ENCODE measurements at regions not wholly inside any gene's neighbourhood (a gene's known extent, or its start where the extent isn't known, plus 50 kb on each side); places are given as distances from the start of the nearest gene placed in this dataset.

DNA sequence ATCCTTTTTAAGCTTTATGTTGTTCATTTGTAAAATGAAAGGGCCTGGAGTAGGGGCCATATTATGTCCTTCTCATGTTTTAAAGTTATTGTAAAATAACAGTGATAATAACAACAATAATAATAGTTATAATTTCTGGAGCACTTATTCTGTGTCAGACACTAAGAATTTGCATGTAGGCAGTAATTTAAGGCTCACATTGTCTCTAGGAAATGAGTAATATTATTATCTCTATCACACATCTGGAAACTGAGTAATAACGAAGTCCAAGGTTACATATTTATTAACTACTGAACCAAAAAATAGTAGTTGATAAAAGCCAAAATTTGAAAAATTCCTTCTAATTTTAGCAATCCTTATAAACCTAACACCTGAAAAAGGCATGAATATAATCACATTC lies 520.7 kb upstream of the PABPC4L start:
- DNase-seq (ENCODE audit: low read depth, low spot score) = no peak

- no peak for DNase-seq (ENCODE audit: low read depth, low spot score)
Observed at GRCh38 chr4:134720030-134720429, 518.4 kb upstream of the PABPC4L start.

GRCh38 chr4:134708616-134709015 lies 507.0 kb upstream of the PABPC4L start:
- DNase-seq (ENCODE audit: low read depth, low spot score) = no peak

DNA sequence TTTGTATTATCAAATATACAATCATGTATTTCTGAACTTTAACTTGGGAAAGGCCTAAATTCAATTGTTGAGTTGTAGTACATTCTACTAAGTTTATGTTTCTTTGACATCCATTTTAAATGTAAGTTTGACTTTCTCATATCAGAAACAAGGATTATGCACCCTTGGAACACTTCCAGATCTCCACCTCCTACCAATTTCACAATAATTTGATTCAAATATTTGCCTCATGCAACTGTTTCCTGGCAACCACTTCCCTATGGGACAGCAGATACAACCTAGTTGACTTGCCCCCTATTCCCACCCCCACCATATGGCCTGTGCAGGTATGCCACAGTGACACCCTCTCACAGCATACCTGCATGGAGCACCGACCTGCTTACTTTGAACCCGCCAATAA lies 506.4 kb upstream of the PABPC4L start:
- no peak for DNase-seq (ENCODE audit: low read depth, low spot score)

DNA sequence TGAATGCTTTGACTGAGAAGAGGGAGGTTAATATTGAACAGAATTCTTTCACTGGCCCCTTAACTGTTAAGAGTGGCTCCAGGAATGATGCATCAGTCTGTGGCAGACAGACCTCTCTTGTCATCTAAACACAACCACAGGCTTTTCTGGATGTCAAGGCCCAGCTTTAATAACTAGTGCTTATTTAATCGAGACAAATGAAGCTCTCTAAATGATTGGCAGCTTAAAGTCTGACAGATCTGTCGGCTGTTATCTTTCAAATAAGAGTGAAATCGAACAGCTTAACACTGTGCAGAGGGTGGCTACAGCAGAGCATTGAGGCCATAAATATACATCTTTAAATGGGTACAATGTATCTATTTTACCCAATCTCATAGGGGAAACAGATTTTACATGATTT lies 500.8 kb upstream of the PABPC4L start:
- DNase-seq (ENCODE audit: low read depth, low spot score) = no peak

- no peak for DNase-seq (ENCODE audit: low read depth, low spot score)
Observed at GRCh38 chr4:134700251-134700650, 498.7 kb upstream of the PABPC4L start.

- peak; percentile 7 for DNase-seq (ENCODE audit: low read depth, low spot score)
Observed at GRCh38 chr4:134698831-134699230, 497.2 kb upstream of the PABPC4L start.

- DNase-seq (ENCODE audit: low read depth, low spot score) = no peak
Observed at GRCh38 chr4:134695433-134695832, 493.8 kb upstream of the PABPC4L start.

DNA sequence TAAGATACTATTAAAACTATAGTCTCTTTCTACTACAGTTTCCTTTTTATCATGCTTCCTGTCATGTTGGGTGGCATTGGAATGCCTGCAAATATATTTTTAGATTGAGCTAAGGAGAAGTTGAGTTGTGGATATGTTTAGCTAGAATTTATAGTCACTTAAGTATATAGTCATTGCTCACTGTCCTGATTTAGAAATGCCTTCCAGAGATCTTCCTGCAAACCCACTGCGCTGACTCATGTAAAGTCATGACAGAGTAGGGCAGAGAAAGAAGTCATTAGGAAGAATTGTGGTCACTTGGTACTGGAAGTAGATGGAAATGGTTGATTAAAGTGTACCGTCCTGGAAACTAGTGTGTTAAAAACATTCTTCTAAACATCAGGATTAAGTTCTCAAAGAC lies 490.3 kb upstream of the PABPC4L start:
- DNase-seq (ENCODE audit: low read depth, low spot score) = no peak

DNA sequence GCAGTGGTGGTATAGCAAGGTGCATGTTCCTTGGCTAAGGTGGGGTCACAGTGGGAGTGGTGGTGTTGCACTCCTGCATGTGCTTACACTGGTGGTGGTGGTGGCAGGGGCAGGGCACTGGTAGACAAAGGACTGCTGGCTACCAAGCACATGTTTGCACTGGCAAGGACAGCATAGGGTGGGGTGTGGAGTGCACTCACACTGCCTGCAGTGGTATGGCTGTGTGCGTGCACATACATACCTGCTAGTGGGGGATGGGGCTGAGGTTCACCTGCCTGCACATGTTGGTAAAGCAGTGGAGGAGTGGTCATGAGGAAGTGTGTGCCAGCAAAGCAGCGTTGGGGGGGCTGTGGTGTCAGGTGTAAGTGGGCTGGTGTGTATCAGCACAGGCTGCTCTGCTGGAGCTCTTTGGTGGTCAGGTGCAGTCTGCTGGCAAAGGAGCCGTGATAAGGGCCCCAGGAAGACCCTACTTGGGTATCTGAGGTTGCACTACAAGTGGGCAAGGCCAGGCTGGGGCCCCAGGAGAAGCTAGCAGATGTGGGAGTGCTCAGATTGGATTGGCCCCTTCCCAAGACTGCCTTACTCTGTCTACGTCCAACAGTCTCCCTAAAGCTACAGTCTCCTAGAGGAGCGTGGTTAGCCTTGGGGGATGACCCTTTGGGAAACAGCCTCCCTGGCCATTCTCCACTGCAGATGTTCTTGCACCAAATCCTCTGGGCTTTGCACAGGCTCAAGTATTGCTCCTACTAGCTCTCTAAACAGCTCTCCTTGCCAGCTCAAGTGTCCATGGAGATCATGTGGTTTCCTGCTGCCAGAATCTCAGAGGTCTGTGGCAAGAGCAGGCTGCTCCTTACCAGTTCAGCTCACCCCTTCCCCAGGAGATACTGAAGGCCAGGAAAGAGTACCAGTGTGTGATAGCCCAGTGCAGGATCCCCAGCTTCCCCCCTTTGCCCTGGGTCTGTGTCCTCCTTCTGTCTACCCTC lies 486.3 kb upstream of the PABPC4L start:
- no peak for DNase-seq (ENCODE audit: low read depth, low spot score)

- no peak for DNase-seq (ENCODE audit: low read depth, low spot score)
Observed at GRCh38 chr4:134677209-134677814, 475.7 kb upstream of the PABPC4L start.

DNA sequence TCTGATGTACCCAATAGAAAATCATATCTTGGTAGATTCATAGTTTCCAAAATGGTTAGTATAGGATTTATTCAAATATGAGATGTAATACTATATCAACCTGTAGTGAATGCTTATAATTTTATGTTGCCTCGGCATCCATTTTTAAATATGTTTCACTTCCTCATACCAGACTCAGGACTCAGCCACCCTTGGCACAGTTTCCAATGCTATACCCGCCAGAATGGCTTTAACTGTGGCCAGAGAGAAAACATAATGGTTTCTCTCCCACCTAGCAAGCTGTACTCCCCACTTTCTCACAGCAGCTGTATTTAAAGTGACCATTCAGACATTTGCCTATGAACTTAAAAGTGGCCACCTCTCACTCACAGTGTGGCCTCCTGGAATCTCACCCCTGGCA lies 466.6 kb upstream of the PABPC4L start:
- DNase-seq (ENCODE audit: low read depth, low spot score) = no peak

- no peak for DNase-seq (ENCODE audit: low read depth, low spot score)
Observed at GRCh38 chr4:134666640-134667039, 465.1 kb upstream of the PABPC4L start.

DNA sequence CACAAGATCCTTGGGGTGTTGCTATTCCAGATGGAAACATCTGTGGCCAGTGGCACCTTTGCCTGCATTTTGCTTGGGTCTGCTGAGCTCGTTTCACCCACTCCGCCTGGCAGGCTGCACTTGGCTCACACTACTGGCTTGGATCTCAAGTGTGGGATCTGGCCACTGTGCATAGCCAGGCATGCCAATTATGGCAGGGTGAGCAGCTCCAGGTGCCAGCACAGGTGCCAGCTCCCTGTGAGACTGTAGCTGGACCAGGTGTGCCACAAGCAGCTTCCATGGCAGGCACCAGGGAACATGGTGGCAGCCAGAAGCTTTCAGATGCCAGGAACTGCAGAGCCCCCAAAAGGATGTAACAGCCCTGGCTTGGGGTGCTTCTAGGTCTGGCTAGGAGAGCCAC lies 463.8 kb upstream of the PABPC4L start:
- no peak for DNase-seq (ENCODE audit: low read depth, low spot score)

- DNase-seq (ENCODE audit: low read depth, low spot score) = no peak
Observed at GRCh38 chr4:134663742-134664141, 462.2 kb upstream of the PABPC4L start.

GRCh38 chr4:134650461-134650860 lies 448.9 kb upstream of the PABPC4L start:
- DNase-seq (ENCODE audit: low read depth, low spot score) = no peak

GRCh38 chr4:134645778-134646177 lies 444.2 kb upstream of the PABPC4L start:
- DNase-seq (ENCODE audit: low read depth, low spot score) = no peak

GRCh38 chr4:134636338-134637051 lies 434.9 kb upstream of the PABPC4L start:
- DNase-seq (ENCODE audit: low read depth, low spot score) = no peak

DNA sequence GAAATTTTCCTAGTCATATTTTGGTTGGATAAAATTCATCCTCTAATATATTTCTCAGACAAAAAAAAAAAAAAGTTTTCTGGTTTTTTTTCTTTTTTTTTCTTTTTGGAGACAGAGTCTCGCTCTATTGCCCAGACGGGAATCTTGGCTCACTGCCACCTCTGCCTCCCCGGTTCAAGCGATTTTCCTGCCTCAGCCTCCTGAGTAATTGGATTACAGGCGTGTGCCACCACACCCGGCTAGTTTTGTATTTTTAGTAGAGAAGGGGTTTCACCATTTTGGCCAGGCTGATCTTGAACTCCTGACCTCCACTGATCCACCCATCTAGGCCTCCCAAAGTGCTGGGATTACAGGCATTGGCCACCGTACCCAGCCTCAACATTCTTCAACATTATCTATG lies 432.7 kb upstream of the PABPC4L start:
- DNase-seq (ENCODE audit: low read depth, low spot score) = no peak

DNA sequence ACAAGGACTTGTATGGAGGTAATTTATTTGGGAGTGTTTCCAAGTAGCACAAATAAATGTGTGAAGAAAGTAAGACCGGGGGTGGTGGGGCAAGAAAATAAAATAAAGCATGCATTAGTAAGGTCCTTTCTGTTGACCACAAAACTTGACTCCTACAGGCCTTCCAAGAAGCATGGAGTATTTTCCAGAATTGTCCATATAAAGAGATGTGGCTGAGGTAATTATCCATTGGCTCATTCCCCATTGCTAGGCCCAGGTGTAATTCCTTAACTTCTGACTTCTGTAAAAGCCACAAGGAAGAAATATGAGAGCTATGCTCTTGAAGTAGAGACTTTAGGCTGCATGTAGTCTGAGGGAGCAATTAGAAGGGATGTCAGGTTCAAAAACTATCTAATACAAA lies 430.5 kb upstream of the PABPC4L start:
- DNase-seq (ENCODE audit: low read depth, low spot score) = no peak

- DNase-seq (ENCODE audit: low read depth, low spot score) = no peak
Observed at GRCh38 chr4:134628066-134628465, 426.5 kb upstream of the PABPC4L start.

GRCh38 chr4:134627366-134627765 lies 425.8 kb upstream of the PABPC4L start:
- no peak for DNase-seq (ENCODE audit: low read depth, low spot score)

Data from iPS DF 19.7 (cell line).